RCC 7860 (cell line): ENCODE measurements at regions not wholly inside any gene's neighbourhood (a gene's known extent, or its start where the extent isn't known, plus 50 kb on each side); places are given as distances from the start of the nearest gene placed in this dataset.

Experiments used
- DNase-seq: peaks from one replicate; pipeline ENCODE4 v3.0.0-alpha.2; 2015; ENCODE audit warnings: low spot score
- FAIRE-seq: peaks from 2 replicates; lab custom pipeline; 2012; peaks lifted over from hg19 to GRCh38; lab: Jason Lieb, UNC

- FAIRE-seq: no peak
- no peak for DNase-seq
Measured at GRCh38 chr9:106576232-106576760, 286.7 kb upstream of the ZNF462 start.

GRCh38 chr9:106577121-106577520 is 285.8 kb upstream of the ZNF462 start:
- FAIRE-seq (no peak), DNase-seq (no peak)

GRCh38 chr9:106580546-106580945 is 282.4 kb upstream of the ZNF462 start:
- no peak for DNase-seq
- FAIRE-seq: no peak

- FAIRE-seq (no peak), DNase-seq (no peak)
Measured at GRCh38 chr9:106581973-106582372, 281.0 kb upstream of the ZNF462 start.

GRCh38 chr9:106583751-106584150 is 279.2 kb upstream of the ZNF462 start:
- DNase-seq (no peak), FAIRE-seq (no peak)

GRCh38 chr9:106587042-106587441 is 275.9 kb upstream of the ZNF462 start:
- FAIRE-seq: no peak

GRCh38 chr9:106588626-106589025 is 274.3 kb upstream of the ZNF462 start:
- DNase-seq: peak; percentile 83

More at GRCh38 chr9:106587042-106587441, 275.9 kb upstream of the ZNF462 start:
- DNase-seq: peak; percentile 65

GRCh38 chr9:106590759-106591505 is 272.0 kb upstream of the ZNF462 start:
- FAIRE-seq (no peak), DNase-seq (no peak)

More at GRCh38 chr9:106588626-106589025, 274.3 kb upstream of the ZNF462 start:
- FAIRE-seq: peak; percentile 26

- FAIRE-seq (no peak), DNase-seq (no peak)
Measured at GRCh38 chr9:106593201-106593600, 269.8 kb upstream of the ZNF462 start.

GRCh38 chr9:106596984-106597383 is 266.0 kb upstream of the ZNF462 start:
- DNase-seq (no peak), FAIRE-seq (no peak)

GRCh38 chr9:106600955-106601560 is 261.9 kb upstream of the ZNF462 start:
- FAIRE-seq (no peak), DNase-seq (no peak)

- FAIRE-seq (no peak), DNase-seq (no peak)
Measured at GRCh38 chr9:106602344-106602743, 260.6 kb upstream of the ZNF462 start.

GRCh38 chr9:106613250-106613737 is 249.7 kb upstream of the ZNF462 start:
- DNase-seq (no peak), FAIRE-seq (no peak)

GRCh38 chr9:106615118-106615889 is 247.7 kb upstream of the ZNF462 start:
- no peak for FAIRE-seq
- DNase-seq: no peak

GRCh38 chr9:106616026-106616425 is 246.9 kb upstream of the ZNF462 start:
- no peak for DNase-seq
- FAIRE-seq: no peak

GRCh38 chr9:106616851-106617345 is 246.1 kb upstream of the ZNF462 start:
- FAIRE-seq (no peak), DNase-seq (no peak)

GRCh38 chr9:106619211-106619610 is 243.8 kb upstream of the ZNF462 start:
- FAIRE-seq (no peak), DNase-seq (no peak)

GRCh38 chr9:106620081-106620480 is 242.9 kb upstream of the ZNF462 start:
- FAIRE-seq: no peak
- no peak for DNase-seq

GRCh38 chr9:106620866-106621265 is 242.1 kb upstream of the ZNF462 start:
- DNase-seq (no peak), FAIRE-seq (no peak)

GRCh38 chr9:106621313-106622163 is 241.4 kb upstream of the ZNF462 start:
- FAIRE-seq: no peak
- DNase-seq: no peak
